ENCODE measurements at regions not wholly inside any gene's neighbourhood (a gene's known extent, or its start where the extent isn't known, plus 50 kb on each side); places are given as distances from the start of the nearest gene placed in this dataset.
A peak's percentile ranks its signal among the peaks of the same experiment; 100 is the strongest.

- DNase-seq (ENCODE audit: low spot score), result no peak
These were observed 192.6 kb upstream of the CARD18 start for GRCh38 chr11:105332171-105332570.

GRCh38 chr11:105328061-105328460 lies 188.5 kb upstream of the CARD18 start:
- no peak for DNase-seq (ENCODE audit: low spot score)

GRCh38 chr11:105324156-105324555 lies 184.6 kb upstream of the CARD18 start:
- no peak for DNase-seq (ENCODE audit: low spot score)

GRCh38 chr11:105321696-105322095 lies 182.1 kb upstream of the CARD18 start:
- DNase-seq (ENCODE audit: low spot score), result no peak

- no peak for DNase-seq (ENCODE audit: low spot score)
These were observed 175.7 kb upstream of the CARD18 start for GRCh38 chr11:105315287-105315686.

- DNase-seq (ENCODE audit: low spot score), result no peak
These were observed 172.7 kb upstream of the CARD18 start for GRCh38 chr11:105312266-105312665.

GRCh38 chr11:105298630-105299029 lies 159.1 kb upstream of the CARD18 start:
- no peak for DNase-seq (ENCODE audit: low spot score)

- no peak for DNase-seq (ENCODE audit: low spot score)
These were observed 158.6 kb upstream of the CARD18 start for GRCh38 chr11:105298174-105298573.

- DNase-seq (ENCODE audit: low spot score), result peak; percentile 1
These were observed 157.9 kb upstream of the CARD18 start for GRCh38 chr11:105297463-105297862.

GRCh38 chr11:105296806-105297205 lies 157.2 kb upstream of the CARD18 start:
- no peak for DNase-seq (ENCODE audit: low spot score)

GRCh38 chr11:105296386-105296785 lies 156.8 kb upstream of the CARD18 start:
- no peak for DNase-seq (ENCODE audit: low spot score)

GRCh38 chr11:105282658-105283057 lies 143.1 kb upstream of the CARD18 start:
- DNase-seq (ENCODE audit: low spot score), result no peak

- no peak for DNase-seq (ENCODE audit: low spot score)
These were observed 135.1 kb upstream of the CARD18 start for GRCh38 chr11:105274631-105275030.

- DNase-seq (ENCODE audit: low spot score), result no peak
These were observed 134.2 kb upstream of the CARD18 start for GRCh38 chr11:105273660-105274280.

- no peak for DNase-seq (ENCODE audit: low spot score)
These were observed 130.3 kb upstream of the CARD18 start for GRCh38 chr11:105269862-105270261.

GRCh38 chr11:105268404-105269062 lies 129.0 kb upstream of the CARD18 start:
- no peak for DNase-seq (ENCODE audit: low spot score)

GRCh38 chr11:105265845-105266244 lies 126.3 kb upstream of the CARD18 start:
- DNase-seq (ENCODE audit: low spot score), result no peak

GRCh38 chr11:105260976-105261375 lies 121.4 kb upstream of the CARD18 start:
- DNase-seq (ENCODE audit: low spot score), result no peak

- no peak for DNase-seq (ENCODE audit: low spot score)
These were observed 106.3 kb upstream of the CARD18 start for GRCh38 chr11:105245781-105246315.

GRCh38 chr11:105244160-105244825 lies 104.7 kb upstream of the CARD18 start:
- DNase-seq (ENCODE audit: low spot score), result no peak

- no peak for DNase-seq (ENCODE audit: low spot score)
These were observed 101.6 kb upstream of the CARD18 start for GRCh38 chr11:105241136-105241535.

GRCh38 chr11:105236664-105237063 lies 97.1 kb upstream of the CARD18 start:
- no peak for DNase-seq (ENCODE audit: low spot score)

- no peak for DNase-seq (ENCODE audit: low spot score)
These were observed 93.7 kb upstream of the CARD18 start for GRCh38 chr11:105233285-105233684.

All from CD4-positive, alpha-beta T cell treated with Interleukin-15 for 4 hours (primary cell).